Liver (tissue), 3 donors: ENCODE measurements at regions not wholly inside any gene's neighbourhood (a gene's known extent, or its start where the extent isn't known, plus 50 kb on each side); places are given as distances from the start of the nearest gene placed in this dataset.

ENCODE experiments used
- CTCF ChIP-seq: fragments of 150-350 bp; IDR thresholded peaks from 2 replicates; pipeline ENCODE4 v1.5.1; 2017; ENCODE audit warnings: improper control_type of control experiment, low read depth, low read length; ENCODE audit not compliant: missing input control
- EGR1 ChIP-seq, 2 donors: IDR thresholded peaks; 2 replicates each; pipeline ENCODE4 v1.6.1; 2016 to 2018; ENCODE audit warnings: antibody characterized with exemption in 2 of 2, low read depth in 2 of 2
- FOXA1 ChIP-seq: IDR thresholded peaks from 2 replicates; pipeline ENCODE4 v1.6.1; 2016; ENCODE audit warnings: antibody characterized with exemption
- GABPA ChIP-seq, 2 donors: IDR thresholded peaks in 1 of 2; conservative IDR thresholded peaks in 1 of 2; 2 replicates each; pipeline ENCODE4 v1.6.1; 2016; ENCODE audit warnings: antibody characterized with exemption in 2 of 2, mild to moderate bottlenecking in 1 of 2, moderate library complexity in 1 of 2
- HNF4G ChIP-seq: IDR thresholded peaks from 2 replicates; pipeline ENCODE4 v1.6.1; 2016; ENCODE audit warnings: antibody characterized with exemption
- JUND ChIP-seq, 2 donors: IDR thresholded peaks; 2 replicates each; pipeline ENCODE4 v1.6.1; 2016; ENCODE audit warnings: antibody characterized with exemption in 2 of 2
- RAD21 ChIP-seq, 2 donors: IDR thresholded peaks; 2 replicates each; pipeline ENCODE4 v1.6.1; 2016; ENCODE audit warnings: antibody characterized with exemption in 2 of 2, mild to moderate bottlenecking in 2 of 2
- RXRA ChIP-seq, 2 donors: IDR thresholded peaks; 2 replicates each; pipeline ENCODE4 v1.6.1; 2017 to 2018; ENCODE audit warnings: antibody characterized with exemption in 2 of 2, mild to moderate bottlenecking in 1 of 2
- SP1 ChIP-seq: IDR thresholded peaks from 2 replicates; pipeline ENCODE4 v1.6.1; 2018; ENCODE audit warnings: antibody characterized with exemption, mild to moderate bottlenecking
- TAF1 ChIP-seq: conservative IDR thresholded peaks from 2 replicates; pipeline ENCODE4 v1.6.1; 2016; ENCODE audit warnings: antibody characterized with exemption, mild to moderate bottlenecking
- YY1 ChIP-seq: IDR thresholded peaks from 2 replicates; pipeline ENCODE4 v1.6.1; 2016; ENCODE audit warnings: antibody characterized with exemption, mild to moderate bottlenecking
- ZBTB33 ChIP-seq: IDR thresholded peaks from 2 replicates; pipeline ENCODE4 v1.6.1; 2016; ENCODE audit warnings: antibody characterized with exemption
- TF ChIP-seq, protein P1 (sequence below): IDR thresholded peaks from 2 replicates; pipeline ENCODE4 v1.6.1; 2016; ENCODE audit warnings: antibody characterized with exemption
- TF ChIP-seq, protein P2 (sequence below): IDR thresholded peaks from 2 replicates; pipeline ENCODE4 v1.6.1; 2016; ENCODE audit warnings: antibody characterized with exemption, mild to moderate bottlenecking
- donor health status: healthy.
- donor health status: healthy.

DNA sequence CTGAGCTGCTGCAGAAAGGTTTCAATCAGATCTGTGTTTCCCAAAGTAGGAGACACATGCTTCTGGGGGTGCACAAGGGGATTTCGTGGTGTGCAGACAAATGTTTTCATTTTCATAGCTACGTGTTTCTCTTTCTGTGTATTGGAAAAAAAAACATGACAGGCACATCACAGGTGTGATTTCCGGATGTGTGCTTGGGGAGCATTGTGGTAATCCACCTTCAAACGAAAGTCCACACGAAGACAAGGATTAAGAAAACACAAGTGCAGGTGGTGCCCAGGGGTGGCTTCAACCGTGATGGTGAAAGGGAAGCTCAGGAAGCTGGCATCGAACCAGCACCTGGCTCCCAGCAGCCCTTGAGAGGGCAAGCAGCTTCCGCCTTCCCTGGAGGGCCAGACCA, 164.6 kb upstream of the LINGO1 start:
- no peak for TF ChIP-seq CTCF
- TF ChIP-seq, protein P1, sequence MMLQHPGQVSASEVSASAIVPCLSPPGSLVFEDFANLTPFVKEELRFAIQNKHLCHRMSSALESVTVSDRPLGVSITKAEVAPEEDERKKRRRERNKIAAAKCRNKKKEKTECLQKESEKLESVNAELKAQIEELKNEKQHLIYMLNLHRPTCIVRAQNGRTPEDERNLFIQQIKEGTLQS = no peak
- TF ChIP-seq YY1 = no peak
- TF ChIP-seq, protein P2, sequence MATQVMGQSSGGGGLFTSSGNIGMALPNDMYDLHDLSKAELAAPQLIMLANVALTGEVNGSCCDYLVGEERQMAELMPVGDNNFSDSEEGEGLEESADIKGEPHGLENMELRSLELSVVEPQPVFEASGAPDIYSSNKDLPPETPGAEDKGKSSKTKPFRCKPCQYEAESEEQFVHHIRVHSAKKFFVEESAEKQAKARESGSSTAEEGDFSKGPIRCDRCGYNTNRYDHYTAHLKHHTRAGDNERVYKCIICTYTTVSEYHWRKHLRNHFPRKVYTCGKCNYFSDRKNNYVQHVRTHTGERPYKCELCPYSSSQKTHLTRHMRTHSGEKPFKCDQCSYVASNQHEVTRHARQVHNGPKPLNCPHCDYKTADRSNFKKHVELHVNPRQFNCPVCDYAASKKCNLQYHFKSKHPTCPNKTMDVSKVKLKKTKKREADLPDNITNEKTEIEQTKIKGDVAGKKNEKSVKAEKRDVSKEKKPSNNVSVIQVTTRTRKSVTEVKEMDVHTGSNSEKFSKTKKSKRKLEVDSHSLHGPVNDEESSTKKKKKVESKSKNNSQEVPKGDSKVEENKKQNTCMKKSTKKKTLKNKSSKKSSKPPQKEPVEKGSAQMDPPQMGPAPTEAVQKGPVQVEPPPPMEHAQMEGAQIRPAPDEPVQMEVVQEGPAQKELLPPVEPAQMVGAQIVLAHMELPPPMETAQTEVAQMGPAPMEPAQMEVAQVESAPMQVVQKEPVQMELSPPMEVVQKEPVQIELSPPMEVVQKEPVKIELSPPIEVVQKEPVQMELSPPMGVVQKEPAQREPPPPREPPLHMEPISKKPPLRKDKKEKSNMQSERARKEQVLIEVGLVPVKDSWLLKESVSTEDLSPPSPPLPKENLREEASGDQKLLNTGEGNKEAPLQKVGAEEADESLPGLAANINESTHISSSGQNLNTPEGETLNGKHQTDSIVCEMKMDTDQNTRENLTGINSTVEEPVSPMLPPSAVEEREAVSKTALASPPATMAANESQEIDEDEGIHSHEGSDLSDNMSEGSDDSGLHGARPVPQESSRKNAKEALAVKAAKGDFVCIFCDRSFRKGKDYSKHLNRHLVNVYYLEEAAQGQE = no peak
- no peak for TF ChIP-seq GABPA (IDR thresholded peaks at IDR 0.05 in 1 of 2, conservative IDR thresholded peaks at IDR 0.05 in 1 of 2)
- TF ChIP-seq RAD21 (IDR thresholded peaks at IDR 0.05) = no peak
- TF ChIP-seq SP1 = no peak
- TF ChIP-seq JUND (IDR thresholded peaks at IDR 0.05) = no peak
- TF ChIP-seq TAF1 = no peak
- no peak for TF ChIP-seq EGR1 (IDR thresholded peaks at IDR 0.05; ENCODE audit: low read depth in 2 of 2)
- TF ChIP-seq ZBTB33 = no peak
- TF ChIP-seq HNF4G = no peak
- TF ChIP-seq FOXA1 = no peak
- TF ChIP-seq RXRA (IDR thresholded peaks at IDR 0.05) = no peak
